ENCODE measurements at regions not wholly inside any gene's neighbourhood (a gene's known extent, or its start where the extent isn't known, plus 50 kb on each side); places are given as distances from the start of the nearest gene placed in this dataset.

GRCh38 chrX:42017971-42018370, 94.6 kb upstream of the CASK start:
- Mint-ChIP-seq H3K27ac (no peak overlapping the region), H3K9me3 (ENCODE audit: insufficient read depth) (no peaks in the 10 kb centered on the region), H3K4me1 (peaks cover 2% of the 10 kb centered on the region), H3K27me3 (no peaks in the 10 kb centered on the region), H3K4me3 (no peak overlapping the region)
- H3K9ac ChIP-seq (ENCODE audit: low read length) = no peak overlapping the region
- no peaks in the 10 kb centered on the region for H4K20me1 ChIP-seq (ENCODE audit: control insufficient read depth, insufficient read depth, low read length, poor library complexity, severe bottlenecking)
- TF ChIP-seq EZH2 (IDR thresholded peaks at IDR 0.05; ENCODE audit: borderline replicate concordance, insufficient read depth, low read depth, low read length, poor library complexity, severe bottlenecking) (no peak), CTCF (IDR thresholded peaks at IDR 0.05) (no peak)
- POLR2A ChIA-PET = no interaction called here
- no peak for ATAC-seq (ENCODE audit: low read depth)
- no CpG with 5 or more reads among the region's 1 CpG for WGBS (ENCODE audit: insufficient coverage)
- DNase-seq = no peak
- no peaks in the 10 kb centered on the region for H3K9me3 ChIP-seq (ENCODE audit: control extremely low read depth in 1 of 3, control insufficient read depth in 2 of 3, insufficient read depth in 1 of 3, low read length in 2 of 3)
- no peak overlapping the region for H3K27ac ChIP-seq (ENCODE audit: low read length in 2 of 2)
- intact Hi-C loops (cut with micrococcal nuclease) = no loop called here
- no peak overlapping the region for H3K4me2 ChIP-seq (replicated peaks; ENCODE audit: low read depth, low read length, poor library complexity, severe bottlenecking)
- no peak overlapping the region for H2AFZ ChIP-seq (ENCODE audit: insufficient read depth, low read depth, low read length, poor library complexity, severe bottlenecking)
- no peaks in the 10 kb centered on the region for H3K36me3 ChIP-seq (replicated peaks in 1 of 2; ENCODE audit: control extremely low read depth in 1 of 2, control insufficient read depth in 1 of 2, extremely low read depth in 1 of 2, insufficient read depth in 2 of 2, low read length in 1 of 2)
- H3K27me3 ChIP-seq (replicated peaks in 1 of 4; ENCODE audit: control extremely low read depth in 1 of 4, control insufficient read depth in 3 of 4, insufficient read depth in 4 of 4, low read length in 3 of 4) = no peaks in the 10 kb centered on the region
- no peaks in the 10 kb centered on the region for H3K79me2 ChIP-seq (ENCODE audit: control insufficient read depth, insufficient read depth, low read length)
- H3K4me1 ChIP-seq (ENCODE audit: control insufficient read depth in 2 of 2, insufficient read depth in 2 of 2, low read length in 2 of 2) = no peaks in the 10 kb centered on the region
- H3K4me3 ChIP-seq (ENCODE audit: control extremely low read depth in 1 of 5, extremely low read depth in 1 of 5, insufficient read depth in 1 of 5, low read depth in 2 of 5, low read length in 4 of 5) = no peak overlapping the region
- CTCF ChIA-PET = no interaction called here

- POLR2A ChIA-PET = no interaction called here
- CTCF ChIA-PET = no interaction called here
- Histone ChIP-seq H3K4me3 (ENCODE audit: control extremely low read depth in 1 of 5, extremely low read depth in 1 of 5, insufficient read depth in 1 of 5, low read depth in 2 of 5, low read length in 4 of 5) (no peak overlapping the region), H3K4me2 (replicated peaks; ENCODE audit: low read depth, low read length, poor library complexity, severe bottlenecking) (no peak overlapping the region), H4K20me1 (ENCODE audit: control insufficient read depth, insufficient read depth, low read length, poor library complexity, severe bottlenecking) (no peaks in the 10 kb centered on the region), H3K9ac (ENCODE audit: low read length) (no peak overlapping the region), H3K36me3 (replicated peaks in 1 of 2; ENCODE audit: control extremely low read depth in 1 of 2, control insufficient read depth in 1 of 2, extremely low read depth in 1 of 2, insufficient read depth in 2 of 2, low read length in 1 of 2) (no peaks in the 10 kb centered on the region), H2AFZ (ENCODE audit: insufficient read depth, low read depth, low read length, poor library complexity, severe bottlenecking) (no peak overlapping the region), H3K79me2 (ENCODE audit: control insufficient read depth, insufficient read depth, low read length) (no peaks in the 10 kb centered on the region), H3K27ac (ENCODE audit: low read length in 2 of 2) (no peak overlapping the region), H3K9me3 (ENCODE audit: control extremely low read depth in 1 of 3, control insufficient read depth in 2 of 3, insufficient read depth in 1 of 3, low read length in 2 of 3) (no peaks in the 10 kb centered on the region), H3K27me3 (replicated peaks in 1 of 4; ENCODE audit: control extremely low read depth in 1 of 4, control insufficient read depth in 3 of 4, insufficient read depth in 4 of 4, low read length in 3 of 4) (no peaks in the 10 kb centered on the region), H3K4me1 (ENCODE audit: control insufficient read depth in 2 of 2, insufficient read depth in 2 of 2, low read length in 2 of 2) (no peaks in the 10 kb centered on the region)
- no CpG with 5 or more reads among the region's 3 CpGs for WGBS (ENCODE audit: insufficient coverage)
- Mint-ChIP-seq H3K4me1 (no peaks in the 10 kb centered on the region), H3K4me3 (no peak overlapping the region), H3K27me3 (peaks cover 12% of the 10 kb centered on the region), H3K27ac (no peak overlapping the region), H3K9me3 (ENCODE audit: insufficient read depth) (no peaks in the 10 kb centered on the region)
- TF ChIP-seq CTCF (IDR thresholded peaks at IDR 0.05) = no peak
- no peak for TF ChIP-seq EZH2 (IDR thresholded peaks at IDR 0.05; ENCODE audit: borderline replicate concordance, insufficient read depth, low read depth, low read length, poor library complexity, severe bottlenecking)
- ATAC-seq (ENCODE audit: low read depth) = no peak
- intact Hi-C loops (cut with micrococcal nuclease) = no loop called here
- no peak for DNase-seq
Observed at GRCh38 chrX:42000836-42001235, 77.5 kb upstream of the CASK start.
